IMR-90 (cell line): ENCODE measurements at regions not wholly inside any gene's neighbourhood (a gene's known extent, or its start where the extent isn't known, plus 50 kb on each side); places are given as distances from the start of the nearest gene placed in this dataset.

Source experiments
- CHD1 ChIP-seq: IDR thresholded peaks from 2 replicates; pipeline ENCODE4 v1.6.1; 2012; ENCODE audit warnings: low read depth, low read length, improper control_type of control experiment
- POLR2A ChIP-seq: IDR thresholded peaks from 2 replicates; pipeline ENCODE4 v1.6.1; 2012; ENCODE audit warnings: mild to moderate bottlenecking, low read depth, low read length
- RAD21 ChIP-seq: IDR thresholded peaks from 2 replicates; pipeline ENCODE4 v1.6.1; 2012; ENCODE audit warnings: low read length, improper control_type of control experiment
- RCOR1 ChIP-seq: IDR thresholded peaks from 2 replicates; pipeline ENCODE4 v1.6.1; 2012; ENCODE audit warnings: mild to moderate bottlenecking, low read length, improper control_type of control experiment; ENCODE audit not compliant: insufficient replicate concordance
- RFX5 ChIP-seq: IDR thresholded peaks from 2 replicates; pipeline ENCODE4 v1.8.0; 2012; ENCODE audit warnings: low read depth, mild to moderate bottlenecking, low read length, moderate library complexity
- SMC3 ChIP-seq: fragments of 150-350 bp; IDR thresholded peaks from 2 replicates; pipeline ENCODE4 v1.6.1; 2016; ENCODE audit warnings: low read depth, mild to moderate bottlenecking, antibody characterized with exemption, low read length, moderate library complexity
- USF2 ChIP-seq: fragments of 150-350 bp; IDR thresholded peaks from 2 replicates; pipeline ENCODE4 v1.6.1; 2017; ENCODE audit warnings: mild to moderate bottlenecking, antibody characterized with exemption, low read length, low read depth
- TF ChIP-seq, protein P1 (sequence below): conservative IDR thresholded peaks from 2 replicates; pipeline ENCODE4 v1.5.1; 2012; ENCODE audit warnings: mild to moderate bottlenecking, low read depth, low read length, improper control_type of control experiment
- TF ChIP-seq, protein P2 (sequence below): fragments of 150-350 bp; IDR thresholded peaks from 2 replicates; pipeline ENCODE4 v1.6.1; 2016; ENCODE audit warnings: low read depth, mild to moderate bottlenecking, low read length, moderate library complexity, borderline replicate concordance

GRCh38 chr16:76797457-76797856 lies 393.5 kb upstream of the MON1B start:
- TF ChIP-seq POLR2A (no peak), RAD21 (no peak), USF2 (no peak), SMC3 (no peak), RFX5 (no peak), CHD1 (no peak), RCOR1 (no peak)
- TF ChIP-seq, protein P1, sequence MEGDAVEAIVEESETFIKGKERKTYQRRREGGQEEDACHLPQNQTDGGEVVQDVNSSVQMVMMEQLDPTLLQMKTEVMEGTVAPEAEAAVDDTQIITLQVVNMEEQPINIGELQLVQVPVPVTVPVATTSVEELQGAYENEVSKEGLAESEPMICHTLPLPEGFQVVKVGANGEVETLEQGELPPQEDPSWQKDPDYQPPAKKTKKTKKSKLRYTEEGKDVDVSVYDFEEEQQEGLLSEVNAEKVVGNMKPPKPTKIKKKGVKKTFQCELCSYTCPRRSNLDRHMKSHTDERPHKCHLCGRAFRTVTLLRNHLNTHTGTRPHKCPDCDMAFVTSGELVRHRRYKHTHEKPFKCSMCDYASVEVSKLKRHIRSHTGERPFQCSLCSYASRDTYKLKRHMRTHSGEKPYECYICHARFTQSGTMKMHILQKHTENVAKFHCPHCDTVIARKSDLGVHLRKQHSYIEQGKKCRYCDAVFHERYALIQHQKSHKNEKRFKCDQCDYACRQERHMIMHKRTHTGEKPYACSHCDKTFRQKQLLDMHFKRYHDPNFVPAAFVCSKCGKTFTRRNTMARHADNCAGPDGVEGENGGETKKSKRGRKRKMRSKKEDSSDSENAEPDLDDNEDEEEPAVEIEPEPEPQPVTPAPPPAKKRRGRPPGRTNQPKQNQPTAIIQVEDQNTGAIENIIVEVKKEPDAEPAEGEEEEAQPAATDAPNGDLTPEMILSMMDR: no peak
- TF ChIP-seq, protein P2, sequence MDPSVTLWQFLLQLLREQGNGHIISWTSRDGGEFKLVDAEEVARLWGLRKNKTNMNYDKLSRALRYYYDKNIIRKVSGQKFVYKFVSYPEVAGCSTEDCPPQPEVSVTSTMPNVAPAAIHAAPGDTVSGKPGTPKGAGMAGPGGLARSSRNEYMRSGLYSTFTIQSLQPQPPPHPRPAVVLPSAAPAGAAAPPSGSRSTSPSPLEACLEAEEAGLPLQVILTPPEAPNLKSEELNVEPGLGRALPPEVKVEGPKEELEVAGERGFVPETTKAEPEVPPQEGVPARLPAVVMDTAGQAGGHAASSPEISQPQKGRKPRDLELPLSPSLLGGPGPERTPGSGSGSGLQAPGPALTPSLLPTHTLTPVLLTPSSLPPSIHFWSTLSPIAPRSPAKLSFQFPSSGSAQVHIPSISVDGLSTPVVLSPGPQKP: no peak
